Activated naive CD4-positive, alpha-beta T cell treated with anti-CD3 and anti-CD28 coated beads, Interleukin-2, amount 50 U/mL, for 24 hours (primary cell): ENCODE measurements at regions not wholly inside any gene's neighbourhood (a gene's known extent, or its start where the extent isn't known, plus 50 kb on each side); places are given as distances from the start of the nearest gene placed in this dataset.
"Not testable (repeated sequence)": the region's sequence is repeated elsewhere in the genome, so short reads cannot be mapped to it uniquely, and the experiment has no call there.

Source experiments
- H3K27ac Mint-ChIP-seq: one replicate; pipeline ENCODE4 v1.8.0; 2021; ENCODE audit warnings: mild to moderate bottlenecking, mixed read lengths
- H3K27me3 Mint-ChIP-seq: one replicate; pipeline ENCODE4 v1.8.0; 2021; ENCODE audit warnings: mixed read lengths
- H3K36me3 Mint-ChIP-seq: one replicate; pipeline ENCODE4 v1.8.0; 2021; ENCODE audit warnings: mixed read lengths
- H3K4me1 Mint-ChIP-seq: one replicate; pipeline ENCODE4 v1.8.0; 2021; ENCODE audit warnings: mixed read lengths
- H3K4me3 Mint-ChIP-seq: one replicate; pipeline ENCODE4 v1.8.0; 2021; ENCODE audit warnings: mild to moderate bottlenecking, mixed read lengths
- H3K9me3 Mint-ChIP-seq: one replicate; pipeline ENCODE4 v1.8.0; 2021; ENCODE audit warnings: mixed read lengths

DNA sequence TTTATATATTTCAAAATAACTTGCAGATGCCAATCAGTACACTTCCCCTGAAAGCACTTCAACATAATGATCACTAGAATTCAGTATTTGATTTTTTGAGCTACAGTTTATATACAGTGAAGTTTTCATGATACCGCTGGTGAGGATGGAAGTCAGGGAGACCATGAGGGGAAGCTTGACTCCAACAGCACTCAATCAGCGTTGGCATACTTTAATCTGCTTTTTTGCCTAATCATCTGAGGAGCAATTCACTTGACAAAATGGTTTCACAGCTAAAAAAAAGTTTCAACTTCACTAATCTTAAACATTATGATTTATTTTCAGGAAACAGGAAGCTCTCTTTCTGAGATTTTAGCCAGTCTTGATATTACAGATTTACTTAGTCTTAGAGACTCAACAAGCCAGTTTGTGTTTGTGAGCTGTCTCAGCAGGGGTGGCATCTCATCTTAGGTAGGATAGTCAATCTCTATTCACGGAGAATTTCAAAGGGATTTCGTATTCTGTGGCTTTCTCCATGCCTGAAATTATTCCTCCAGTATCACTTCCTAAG lies 111.4 kb upstream of the ARRDC3 start:
- no peaks in the 10 kb centered on the region for H3K9me3 Mint-ChIP-seq
- H3K4me3 Mint-ChIP-seq: no peak overlapping the region
- peaks cover 24% of the 10 kb centered on the region for H3K4me1 Mint-ChIP-seq
- no peaks in the 10 kb centered on the region for H3K36me3 Mint-ChIP-seq
- H3K27ac Mint-ChIP-seq: no peak overlapping the region
- H3K27me3 Mint-ChIP-seq: no peaks in the 10 kb centered on the region

DNA sequence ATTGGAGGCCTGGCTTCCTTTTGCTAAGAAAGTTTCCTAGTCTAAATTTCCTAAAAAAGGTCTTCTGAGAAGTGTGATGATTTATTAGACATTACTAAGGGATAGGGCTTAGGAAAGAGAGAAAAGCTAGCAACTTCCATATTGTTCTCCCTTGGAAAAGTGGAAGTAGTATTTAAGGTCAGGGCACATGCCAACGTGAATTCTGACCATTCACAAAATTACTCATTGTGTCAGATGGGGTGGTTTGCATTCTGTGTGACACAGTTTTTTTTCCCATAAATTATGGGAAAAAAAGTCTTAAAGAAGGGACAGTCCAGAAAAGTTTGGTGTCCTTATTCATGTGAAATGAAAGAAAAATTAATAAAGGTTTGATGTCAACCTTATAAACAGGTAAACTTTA lies 110.0 kb upstream of the ARRDC3 start:
- H3K4me3 Mint-ChIP-seq: no peak overlapping the region
- peaks cover 3% of the 10 kb centered on the region for H3K36me3 Mint-ChIP-seq

DNA sequence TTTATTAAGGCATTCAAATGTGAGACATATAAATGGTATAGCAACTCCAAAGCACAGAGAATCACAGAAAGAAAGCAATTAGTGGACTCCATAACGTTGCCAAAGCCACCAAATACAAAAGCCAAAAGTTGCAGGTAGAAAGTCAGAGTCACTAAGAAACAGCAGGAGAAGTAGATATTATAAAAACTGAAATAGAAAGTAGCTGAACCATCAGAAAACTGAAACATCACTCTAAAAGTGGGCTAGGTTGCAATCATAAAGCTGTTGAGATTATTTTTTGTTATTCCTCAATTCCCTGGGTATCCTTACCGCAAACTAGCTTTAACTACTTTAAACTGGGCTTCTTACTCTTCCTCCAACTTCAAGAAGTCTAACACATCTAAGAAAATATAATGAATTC lies 108.1 kb upstream of the ARRDC3 start:
- Mint-ChIP-seq H3K27me3 (no peaks in the 10 kb centered on the region), H3K4me3 (no peak overlapping the region), H3K9me3 (no peaks in the 10 kb centered on the region), H3K36me3 (peaks cover 5% of the 10 kb centered on the region), H3K4me1 (peaks cover 24% of the 10 kb centered on the region), H3K27ac (no peak overlapping the region)

More for the DNA sequence above, 110.0 kb upstream of the ARRDC3 start:
- Mint-ChIP-seq H3K27me3 (no peaks in the 10 kb centered on the region), H3K9me3 (no peaks in the 10 kb centered on the region), H3K27ac (no peak overlapping the region), H3K4me1 (peaks cover 24% of the 10 kb centered on the region)

DNA sequence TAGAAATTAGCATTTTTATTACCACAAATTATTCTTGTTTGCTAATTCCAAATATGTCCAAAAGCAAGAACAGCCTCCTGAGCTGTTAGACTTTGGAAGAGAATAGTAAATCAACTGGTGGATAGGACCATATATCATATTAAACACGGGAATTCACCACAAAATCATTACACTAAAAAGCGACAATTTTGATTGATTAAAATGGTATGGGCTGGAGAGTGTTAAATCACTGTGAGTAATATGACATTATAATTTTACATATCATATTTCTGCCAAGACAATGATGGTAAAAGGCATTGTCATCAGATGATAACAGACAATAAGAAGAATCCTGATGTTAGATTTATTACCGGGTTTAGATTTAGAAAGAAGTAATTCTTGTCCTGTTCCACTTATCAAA lies 107.2 kb upstream of the ARRDC3 start:
- no peak overlapping the region for H3K27ac Mint-ChIP-seq

DNA sequence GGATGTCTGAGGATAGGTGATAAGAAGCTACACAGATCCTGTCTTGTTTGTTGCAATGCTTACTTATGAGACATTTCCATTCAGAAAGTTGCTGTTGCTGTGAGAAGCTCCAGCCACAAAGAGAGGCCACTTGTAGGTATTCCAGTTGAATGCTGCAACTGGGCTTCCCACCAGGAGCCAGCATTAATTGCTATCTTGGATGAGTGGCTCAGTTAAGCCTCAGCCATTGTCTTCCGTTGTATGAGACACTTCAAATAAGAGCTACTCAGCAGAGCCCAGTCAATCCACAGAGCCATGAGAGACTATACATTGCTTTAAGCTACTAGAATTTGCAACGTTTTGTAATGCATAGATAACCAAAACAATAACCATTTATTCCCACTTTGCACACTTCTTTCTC lies 104.3 kb upstream of the ARRDC3 start:
- Mint-ChIP-seq H3K36me3 (peaks cover 5% of the 10 kb centered on the region), H3K27ac (no peak overlapping the region), H3K9me3 (no peaks in the 10 kb centered on the region), H3K27me3 (no peaks in the 10 kb centered on the region), H3K4me3 (no peak overlapping the region), H3K4me1 (peaks cover 7% of the 10 kb centered on the region)

More for the DNA sequence above, 107.2 kb upstream of the ARRDC3 start:
- Mint-ChIP-seq H3K9me3 (no peaks in the 10 kb centered on the region), H3K4me3 (no peak overlapping the region), H3K36me3 (peaks cover 5% of the 10 kb centered on the region), H3K27me3 (no peaks in the 10 kb centered on the region), H3K4me1 (peaks cover 24% of the 10 kb centered on the region)

DNA sequence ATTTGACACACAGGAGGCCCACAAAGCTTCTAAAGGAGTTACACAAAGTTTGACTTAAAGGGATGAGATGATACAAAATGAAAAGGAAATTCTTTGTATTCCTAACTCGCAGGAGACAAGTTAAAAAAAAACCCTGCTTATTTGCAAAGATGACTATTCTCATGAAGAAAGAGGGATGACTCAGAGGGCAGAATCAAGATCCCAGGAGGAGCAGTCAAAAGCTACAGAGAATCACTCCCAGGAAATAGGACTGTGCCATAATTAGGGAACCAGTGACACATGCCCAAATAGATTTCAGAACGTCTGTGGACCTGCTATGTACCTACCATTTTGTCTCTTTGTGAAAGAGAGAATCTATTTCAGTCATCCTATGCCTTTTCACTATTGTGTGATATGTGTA lies 103.5 kb upstream of the ARRDC3 start:
- Mint-ChIP-seq H3K4me3 (no peak overlapping the region), H3K27ac (no peak overlapping the region), H3K9me3 (no peaks in the 10 kb centered on the region), H3K36me3 (peaks cover 5% of the 10 kb centered on the region), H3K27me3 (no peaks in the 10 kb centered on the region), H3K4me1 (peaks cover 5% of the 10 kb centered on the region)

DNA sequence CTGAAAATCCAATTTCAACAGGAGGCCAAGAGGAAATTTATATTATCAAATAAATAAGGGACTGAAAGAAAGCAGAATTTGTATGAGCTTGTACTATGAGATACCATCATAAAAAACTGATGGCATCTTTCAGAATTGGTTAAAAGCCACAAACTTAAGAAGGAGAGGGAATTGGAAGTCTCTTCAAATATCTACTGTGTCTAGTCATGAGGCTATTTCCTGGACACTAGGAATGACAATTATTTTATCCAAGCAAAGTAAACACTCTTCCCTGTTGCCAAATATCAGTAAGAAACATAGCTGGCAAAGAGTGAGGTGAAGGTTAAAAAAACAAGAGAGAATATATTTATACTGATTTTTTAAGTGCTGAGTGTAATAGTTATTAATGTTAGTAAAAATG lies 101.5 kb upstream of the ARRDC3 start:
- peaks cover 5% of the 10 kb centered on the region for H3K36me3 Mint-ChIP-seq
- H3K4me3 Mint-ChIP-seq: no peak overlapping the region
- H3K4me1 Mint-ChIP-seq: peaks cover 3% of the 10 kb centered on the region
- no peak overlapping the region for H3K27ac Mint-ChIP-seq
- H3K27me3 Mint-ChIP-seq: no peaks in the 10 kb centered on the region
- no peaks in the 10 kb centered on the region for H3K9me3 Mint-ChIP-seq

DNA sequence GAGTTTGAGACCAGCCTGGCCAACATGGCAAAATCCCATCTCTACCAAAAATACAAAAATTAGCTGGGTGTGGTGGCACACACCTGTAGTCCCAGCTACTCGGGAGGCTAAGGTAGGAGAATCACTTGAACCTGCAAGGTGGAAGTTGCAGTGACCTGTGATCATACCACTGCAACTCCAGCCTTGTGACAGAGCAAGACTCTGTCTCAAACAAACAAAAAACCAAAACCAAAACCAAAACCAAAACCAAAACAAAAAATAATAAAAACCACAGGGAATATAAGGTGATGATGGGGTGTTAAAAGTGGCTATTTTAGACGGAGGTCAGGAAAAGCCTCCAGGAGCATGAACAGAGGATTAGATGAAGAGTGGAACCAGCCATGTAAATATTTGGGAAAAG lies 96.3 kb upstream of the ARRDC3 start:
- not testable (repeated sequence) for H3K9me3 Mint-ChIP-seq, H3K4me1 Mint-ChIP-seq, H3K27me3 Mint-ChIP-seq, H3K36me3 Mint-ChIP-seq, H3K27ac Mint-ChIP-seq, H3K4me3 Mint-ChIP-seq

DNA sequence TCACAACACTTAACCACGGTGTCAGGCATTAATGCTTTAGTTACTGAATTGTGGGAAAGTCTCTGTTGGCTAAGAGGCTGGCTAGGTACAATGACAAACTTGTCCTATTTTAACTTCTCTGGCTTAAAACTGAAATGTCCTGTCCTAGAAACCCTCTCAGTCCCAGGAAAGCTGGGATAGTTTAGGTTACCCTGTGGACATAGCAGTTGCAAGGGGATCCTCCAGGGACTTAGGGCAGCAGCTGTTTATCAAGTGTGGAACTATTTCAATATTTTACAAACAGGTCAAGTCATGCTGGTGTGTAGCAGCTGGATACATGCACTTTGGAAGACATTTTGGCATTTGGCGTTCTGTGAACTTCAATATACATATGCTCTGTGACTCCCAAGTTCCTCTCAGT lies 95.0 kb upstream of the ARRDC3 start:
- Mint-ChIP-seq H3K4me3 (no peak overlapping the region), H3K27me3 (no peaks in the 10 kb centered on the region), H3K4me1 (peaks cover 7% of the 10 kb centered on the region), H3K36me3 (no peaks in the 10 kb centered on the region), H3K9me3 (no peaks in the 10 kb centered on the region), H3K27ac (no peak overlapping the region)

DNA sequence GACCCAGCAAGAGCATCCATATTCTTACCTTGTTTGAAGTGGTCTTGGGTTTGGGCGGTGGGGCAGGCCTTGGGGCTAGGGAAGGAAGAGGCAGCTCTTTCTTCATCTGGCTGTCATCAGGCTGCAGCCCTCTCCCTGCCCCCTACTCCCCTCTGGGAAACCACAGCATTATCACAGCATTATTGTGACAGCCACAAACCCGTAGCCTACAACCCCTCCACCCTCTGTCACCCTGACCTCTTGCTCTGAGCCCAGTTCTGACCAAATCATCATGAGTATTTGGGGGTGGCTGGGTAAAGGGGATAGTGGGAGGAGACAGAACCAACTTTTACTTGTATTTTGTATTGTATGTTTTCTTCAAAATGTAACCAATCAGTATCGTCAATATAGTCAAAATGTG lies 94.3 kb upstream of the ARRDC3 start:
- Mint-ChIP-seq H3K4me3 (no peak overlapping the region), H3K4me1 (peaks cover 7% of the 10 kb centered on the region), H3K36me3 (no peaks in the 10 kb centered on the region), H3K27ac (no peak overlapping the region), H3K9me3 (no peaks in the 10 kb centered on the region), H3K27me3 (no peaks in the 10 kb centered on the region)

DNA sequence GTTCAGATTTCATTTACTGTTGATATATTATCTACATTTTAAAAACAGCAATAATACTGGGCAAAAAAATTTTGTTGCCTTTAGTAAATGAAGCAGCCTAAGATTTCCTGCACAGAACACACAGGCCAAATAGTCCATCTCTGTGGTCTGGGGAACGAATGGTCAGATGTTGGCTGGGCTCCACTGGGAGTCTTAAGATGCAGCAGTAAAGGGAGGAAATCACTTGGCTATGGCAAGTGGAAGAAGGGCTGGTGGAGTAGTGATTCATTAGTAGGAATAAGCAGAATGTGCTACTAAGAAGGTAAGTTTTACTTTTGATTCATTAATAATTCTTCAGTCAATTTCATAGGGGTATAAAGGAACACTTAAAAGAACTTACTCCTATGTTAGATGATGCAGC lies 91.1 kb upstream of the ARRDC3 start:
- Mint-ChIP-seq H3K27me3 (no peaks in the 10 kb centered on the region), H3K36me3 (no peaks in the 10 kb centered on the region), H3K9me3 (no peaks in the 10 kb centered on the region), H3K4me3 (no peak overlapping the region), H3K4me1 (peaks cover 9% of the 10 kb centered on the region), H3K27ac (no peak overlapping the region)

DNA sequence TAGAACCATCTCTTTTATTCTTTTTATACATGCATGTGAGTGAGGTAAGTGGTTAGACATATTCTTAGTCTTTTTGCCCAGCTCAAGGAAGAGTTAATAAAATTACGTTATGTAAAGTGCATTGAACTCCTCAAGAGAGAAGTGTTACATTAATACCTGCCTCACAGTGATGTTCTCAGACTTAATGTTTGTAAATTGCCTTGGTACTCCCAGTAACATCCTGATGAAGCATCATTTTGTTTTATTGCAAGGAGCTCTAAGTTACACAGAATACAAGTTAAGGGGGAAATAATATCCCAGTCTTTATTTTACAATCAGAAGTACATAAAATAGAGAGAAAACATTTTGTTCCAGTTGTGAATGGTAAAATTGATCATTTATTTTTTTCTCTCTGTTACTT lies 89.5 kb upstream of the ARRDC3 start:
- Mint-ChIP-seq H3K27ac (no peak overlapping the region), H3K4me3 (no peak overlapping the region)

DNA sequence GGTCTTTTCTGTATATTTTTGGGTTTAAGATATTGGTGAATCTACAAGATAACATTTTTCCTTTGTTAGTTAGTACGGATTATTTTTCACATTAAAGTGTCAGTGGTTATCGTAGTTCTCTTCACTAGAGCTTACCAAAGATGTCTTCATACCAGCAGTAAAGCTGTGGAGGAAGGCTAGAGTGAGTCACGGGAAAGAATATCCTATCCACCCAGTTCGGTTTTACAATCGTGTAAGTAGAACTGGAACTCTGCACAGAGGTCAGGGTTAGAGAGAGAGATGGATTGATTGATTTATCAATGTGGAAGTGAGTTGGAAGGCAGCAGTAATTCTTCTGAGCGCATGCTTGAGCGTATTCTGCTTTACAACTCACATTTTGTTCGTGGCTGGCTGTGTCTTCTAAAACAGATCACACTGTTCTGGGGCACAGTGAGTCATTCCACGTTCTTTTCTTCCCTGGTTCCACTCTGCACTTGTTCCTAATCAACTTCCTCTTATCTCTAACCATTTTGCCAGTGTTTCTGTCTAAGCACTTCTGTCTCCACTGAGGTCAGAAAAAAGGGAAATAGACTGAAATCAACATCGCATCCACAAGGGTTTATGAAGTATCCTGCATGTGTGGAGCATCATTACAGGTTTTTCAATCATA lies 86.5 kb upstream of the ARRDC3 start:
- no peak overlapping the region for H3K4me3 Mint-ChIP-seq
- H3K4me1 Mint-ChIP-seq: peaks cover 17% of the 10 kb centered on the region
- H3K9me3 Mint-ChIP-seq: peaks cover 5% of the 10 kb centered on the region

More for the DNA sequence above, 89.5 kb upstream of the ARRDC3 start:
- no peaks in the 10 kb centered on the region for H3K36me3 Mint-ChIP-seq
- H3K9me3 Mint-ChIP-seq: peaks cover 5% of the 10 kb centered on the region
- no peaks in the 10 kb centered on the region for H3K27me3 Mint-ChIP-seq
- H3K4me1 Mint-ChIP-seq: peaks cover 17% of the 10 kb centered on the region

DNA sequence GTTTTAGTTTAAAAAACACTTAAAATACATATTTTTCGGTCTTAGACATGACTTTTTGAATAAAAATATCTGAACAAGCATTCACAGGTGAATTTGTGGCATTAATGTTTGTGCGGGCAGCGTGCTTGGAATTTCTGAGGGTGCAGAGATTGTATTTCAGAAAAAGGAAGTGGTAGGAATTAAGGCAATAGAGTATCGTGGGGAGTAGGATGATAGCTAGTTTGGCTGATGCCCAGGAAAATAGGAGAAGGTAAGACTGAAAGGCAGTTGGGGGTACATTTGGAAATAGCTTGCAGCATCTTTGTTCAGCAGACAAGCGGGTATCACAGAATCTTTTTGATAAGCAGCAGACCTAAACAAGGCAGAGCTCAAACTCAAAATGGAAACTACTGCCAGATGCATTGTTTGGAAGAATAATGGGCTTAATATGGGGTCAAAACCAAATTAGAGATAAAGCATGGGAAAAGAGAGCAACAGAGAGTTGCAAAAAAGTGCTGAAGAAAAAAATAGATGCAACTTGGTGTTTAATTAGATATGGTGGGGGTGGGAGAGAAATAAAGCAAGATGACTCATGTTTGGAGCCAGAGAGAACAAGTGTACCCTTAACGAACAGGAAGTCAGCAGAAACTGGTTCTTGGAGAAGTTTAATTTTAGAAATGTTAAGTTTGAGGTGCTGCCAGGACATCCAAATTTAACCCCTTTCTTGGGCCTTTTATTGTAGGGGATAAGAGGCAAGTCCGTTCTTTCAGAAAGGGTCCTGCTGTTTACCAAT lies 85.7 kb upstream of the ARRDC3 start:
- Mint-ChIP-seq H3K9me3 (peaks cover 5% of the 10 kb centered on the region), H3K4me3 (peak overlapping the region; percentile 34)

More for the DNA sequence above, 86.5 kb upstream of the ARRDC3 start:
- no peaks in the 10 kb centered on the region for H3K27me3 Mint-ChIP-seq
- H3K36me3 Mint-ChIP-seq: peaks cover 2% of the 10 kb centered on the region
- H3K27ac Mint-ChIP-seq: no peak overlapping the region

DNA sequence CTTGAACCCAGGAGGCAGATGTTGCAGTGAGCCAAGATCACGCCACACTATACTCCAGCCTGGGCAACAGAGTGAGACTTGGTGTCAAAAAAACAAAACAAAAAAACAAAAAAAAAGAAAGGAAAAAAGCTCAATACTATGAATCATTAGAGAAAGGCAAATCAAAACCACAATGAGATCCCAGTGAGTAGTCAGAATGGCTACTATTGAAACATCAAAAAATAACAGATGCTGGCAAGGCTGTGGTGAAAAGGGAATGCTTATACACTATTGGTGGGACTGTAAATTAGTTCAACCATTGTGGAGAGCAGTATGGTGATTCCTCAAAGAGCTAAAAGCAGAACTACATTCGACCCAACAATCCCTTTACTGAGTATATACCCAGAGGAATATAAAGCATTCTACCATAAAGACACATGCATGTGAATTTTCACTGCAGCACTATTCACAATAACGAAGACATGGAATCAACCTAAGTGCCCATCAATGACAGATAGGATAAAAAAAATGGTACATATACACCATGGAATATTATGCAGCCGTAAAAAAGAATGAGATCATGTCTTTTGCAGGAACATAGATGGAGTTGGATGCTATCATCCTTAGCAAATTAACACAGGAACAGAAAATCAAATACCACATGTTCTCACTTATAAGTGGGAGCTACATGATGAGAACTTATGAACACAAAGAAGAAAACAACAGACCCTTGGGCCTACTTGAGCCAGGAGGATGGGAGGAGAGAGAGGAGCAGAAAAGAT lies 81.9 kb upstream of the ARRDC3 start:
- Mint-ChIP-seq H3K4me1 (peaks cover 17% of the 10 kb centered on the region), H3K9me3 (peaks cover 13% of the 10 kb centered on the region), H3K27me3 (no peaks in the 10 kb centered on the region), H3K4me3 (no peak overlapping the region), H3K27ac (no peak overlapping the region), H3K36me3 (peaks cover 8% of the 10 kb centered on the region)

More for the DNA sequence above, 85.7 kb upstream of the ARRDC3 start:
- no peak overlapping the region for H3K27ac Mint-ChIP-seq
- H3K27me3 Mint-ChIP-seq: no peaks in the 10 kb centered on the region
- H3K4me1 Mint-ChIP-seq: peaks cover 17% of the 10 kb centered on the region
- peaks cover 2% of the 10 kb centered on the region for H3K36me3 Mint-ChIP-seq

DNA sequence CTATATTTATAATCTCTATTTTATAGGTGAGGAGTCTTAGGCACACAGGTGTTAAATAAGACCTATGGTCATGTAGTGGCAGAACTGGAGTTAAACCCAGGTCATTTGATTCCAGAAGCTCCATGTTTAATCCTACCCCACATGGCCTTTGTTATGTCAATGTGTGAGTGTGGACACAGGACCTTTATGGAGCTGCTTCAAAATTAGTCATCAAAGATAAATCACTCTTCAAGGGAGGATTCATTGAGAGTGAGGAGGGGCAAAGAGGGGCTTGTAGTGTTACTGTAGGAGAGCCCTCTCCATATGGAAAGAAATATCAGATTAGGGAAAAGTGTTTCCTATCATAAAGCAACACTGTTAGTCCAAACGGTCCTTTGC lies 74.6 kb upstream of the ARRDC3 start:
- H3K27ac Mint-ChIP-seq: no peak overlapping the region
- peaks cover 6% of the 10 kb centered on the region for H3K36me3 Mint-ChIP-seq
- H3K4me1 Mint-ChIP-seq: peaks cover 4% of the 10 kb centered on the region
- H3K9me3 Mint-ChIP-seq: peaks cover 5% of the 10 kb centered on the region
- no peak overlapping the region for H3K4me3 Mint-ChIP-seq
- no peaks in the 10 kb centered on the region for H3K27me3 Mint-ChIP-seq
